Peyer's patch (tissue), 4 donors: ENCODE measurements at regions not wholly inside any gene's neighbourhood (a gene's known extent, or its start where the extent isn't known, plus 50 kb on each side); places are given as distances from the start of the nearest gene placed in this dataset.

Experiments used
- CTCF ChIP-seq, 6 experiments: fragments of 450-650 bp in 4 of 6; fragments of 200-600 bp in 2 of 6; sonication (generic) in 1 of 6; IDR thresholded peaks; one replicate each; pipeline ENCODE4 v1.5.1; 2017 to 2019; ENCODE audit warnings: antibody characterized with exemption in 6 of 6, mild to moderate bottlenecking in 3 of 6, moderate library complexity in 1 of 6
- POLR2A ChIP-seq, 2 donors: fragments of 450-650 bp; IDR thresholded peaks; one replicate each; pipeline ENCODE4 v1.5.1; 2017; ENCODE audit warnings: antibody characterized with exemption in 2 of 2, mild to moderate bottlenecking in 2 of 2, moderate library complexity in 2 of 2

- TF ChIP-seq CTCF (IDR thresholded peaks at IDR 0.05) = no peak
- no peak for TF ChIP-seq POLR2A (IDR thresholded peaks at IDR 0.05)
Observed at GRCh38 chr11:112590764-112591163, 330.1 kb upstream of the PLET1 start.
